RWPE2 (cell line): ENCODE measurements at regions not wholly inside any gene's neighbourhood (a gene's known extent, or its start where the extent isn't known, plus 50 kb on each side); places are given as distances from the start of the nearest gene placed in this dataset.
"Not testable (repeated sequence)": the region's sequence is repeated elsewhere in the genome, so short reads cannot be mapped to it uniquely, and the experiment has no call there.

ENCODE experiments used
- ATAC-seq: fragments of 200-7000 bp; cut with Tn5 transposase; 3 replicates; pipeline ENCODE4 v1.9.1; 2021; ENCODE audit warnings: low read depth
- DNase-seq: peaks from one replicate; pipeline ENCODE4 v3.0.0-alpha.2; 2020; ENCODE audit warnings: low spot score
- H3K27ac ChIP-seq: fragments of 450-650 bp; 2 replicates; pipeline ENCODE4 v1.5.1; 2017; ENCODE audit warnings: mild to moderate bottlenecking; ENCODE audit not compliant: poor library complexity, severe bottlenecking
- H3K27me3 ChIP-seq: fragments of 250-450 bp; sonication (Bioruptor Pico); 2 replicates; pipeline ENCODE4 v1.5.1; 2021; ENCODE audit warnings: mild to moderate bottlenecking, moderate library complexity; ENCODE audit not compliant: insufficient read depth, poor library complexity, severe bottlenecking
- H3K36me3 ChIP-seq: fragments of 250-450 bp; sonication (Bioruptor Pico); 2 replicates; pipeline ENCODE4 v1.5.1; 2020; ENCODE audit warnings: low read depth, mild to moderate bottlenecking, moderate library complexity
- H3K4me1 ChIP-seq: fragments of 250-450 bp; sonication (Bioruptor Pico); 2 replicates; pipeline ENCODE4 v1.5.1; 2021; ENCODE audit warnings: mild to moderate bottlenecking, moderate library complexity; ENCODE audit not compliant: insufficient read depth, poor library complexity, severe bottlenecking
- H3K4me3 ChIP-seq: fragments of 250-450 bp; sonication (Bioruptor Pico); 2 replicates; pipeline ENCODE4 v1.5.1; 2021; ENCODE audit warnings: mild to moderate bottlenecking, moderate library complexity; ENCODE audit not compliant: severe bottlenecking
- H3K9me3 ChIP-seq: fragments of 250-450 bp; sonication (Bioruptor Pico); 2 replicates; pipeline ENCODE4 v1.5.1; 2021; ENCODE audit warnings: mild to moderate bottlenecking, moderate library complexity; ENCODE audit not compliant: severe bottlenecking
- CTCF ChIP-seq: fragments of 450-650 bp; IDR thresholded peaks from one replicate; pipeline ENCODE4 v1.5.1; 2017; ENCODE audit warnings: mild to moderate bottlenecking, moderate library complexity; ENCODE audit not compliant: poor library complexity, severe bottlenecking

- no peak overlapping the region for H3K4me3 ChIP-seq
Measured at GRCh38 chr3:102356506-102356905, 78.3 kb upstream of the ZPLD1 start.

GRCh38 chr3:102357313-102357712 is 77.5 kb upstream of the ZPLD1 start:
- peaks cover 23% of the 10 kb centered on the region for H3K4me1 ChIP-seq
- not testable (repeated sequence) for H3K27ac ChIP-seq, H3K36me3 ChIP-seq, H3K4me3 ChIP-seq, H3K27me3 ChIP-seq, H3K9me3 ChIP-seq, DNase-seq, ATAC-seq

More at GRCh38 chr3:102356506-102356905, 78.3 kb upstream of the ZPLD1 start:
- Histone ChIP-seq H3K4me1 (peaks cover 23% of the 10 kb centered on the region), H3K27me3 (no peaks in the 10 kb centered on the region), H3K9me3 (no peaks in the 10 kb centered on the region), H3K36me3 (no peaks in the 10 kb centered on the region), H3K27ac (no peak overlapping the region)
- DNase-seq (no peak), ATAC-seq (no peak)
- no peak for TF ChIP-seq CTCF

DNA sequence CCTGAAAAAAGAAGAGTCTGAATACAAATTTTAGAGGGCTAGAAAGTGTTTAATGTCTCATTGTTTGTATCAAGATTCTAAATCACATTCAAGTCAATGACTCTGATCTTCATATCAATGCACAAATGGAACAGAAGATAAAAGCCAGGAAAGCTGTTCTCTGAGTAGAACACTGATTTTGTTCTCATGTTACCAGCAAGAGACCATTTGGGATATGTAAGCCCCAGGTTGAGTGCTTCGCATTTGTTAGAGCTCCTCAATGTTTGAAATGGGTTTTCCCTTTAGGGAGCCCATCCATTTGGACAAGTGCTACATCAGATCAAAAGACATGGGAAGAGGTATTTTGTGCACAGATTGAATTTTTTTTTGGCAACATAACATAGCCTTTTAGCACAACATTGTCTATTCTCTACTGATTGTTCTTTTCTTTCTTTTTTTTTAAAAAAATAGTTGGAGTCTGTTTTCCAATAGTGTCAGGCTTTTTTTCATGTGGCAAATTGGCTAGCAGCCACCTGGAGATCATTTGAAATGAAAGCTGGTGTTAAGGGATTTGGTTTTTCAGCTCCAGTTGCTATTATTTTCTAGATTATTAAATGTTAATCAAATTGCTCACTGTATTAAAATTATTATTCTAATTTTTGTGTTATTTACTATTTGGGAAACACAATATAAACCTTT is 74.5 kb upstream of the ZPLD1 start:
- Histone ChIP-seq H3K4me1 (peaks cover 2% of the 10 kb centered on the region), H3K27ac (no peak overlapping the region), H3K36me3 (no peaks in the 10 kb centered on the region), H3K9me3 (no peaks in the 10 kb centered on the region), H3K4me3 (no peak overlapping the region), H3K27me3 (no peaks in the 10 kb centered on the region)
- DNase-seq (no peak), ATAC-seq (no peak)
- TF ChIP-seq CTCF: no peak

GRCh38 chr3:102361101-102361500 is 73.7 kb upstream of the ZPLD1 start:
- no peak overlapping the region for H3K27ac ChIP-seq
- TF ChIP-seq CTCF: no peak
- no peaks in the 10 kb centered on the region for H3K36me3 ChIP-seq
- no peaks in the 10 kb centered on the region for H3K27me3 ChIP-seq
- H3K9me3 ChIP-seq: no peaks in the 10 kb centered on the region
- ATAC-seq: no peak
- no peak for DNase-seq
- H3K4me3 ChIP-seq: no peak overlapping the region
- no peaks in the 10 kb centered on the region for H3K4me1 ChIP-seq

DNA sequence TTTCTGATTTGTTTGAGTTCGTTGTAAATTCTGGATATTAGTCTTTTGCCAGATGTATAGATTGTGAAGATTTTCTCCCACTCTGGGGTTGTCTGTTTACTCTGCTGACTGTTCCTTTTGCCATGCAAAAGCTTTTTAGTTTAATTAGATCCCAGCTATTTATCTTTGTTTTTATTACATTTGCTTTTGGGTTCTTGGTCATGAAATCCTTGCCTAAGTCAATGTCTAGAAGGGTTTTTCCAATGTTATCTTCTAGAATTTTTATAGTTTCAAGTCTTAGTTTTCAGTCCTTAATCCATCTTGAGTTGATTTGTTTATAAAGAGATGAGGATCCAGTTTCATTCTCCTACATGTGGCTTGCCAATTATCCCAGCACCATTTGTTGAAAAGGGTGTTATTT is 68.7 kb upstream of the ZPLD1 start:
- H3K27me3 ChIP-seq, ATAC-seq, H3K4me1 ChIP-seq, H3K27ac ChIP-seq, H3K36me3 ChIP-seq, H3K9me3 ChIP-seq, DNase-seq, H3K4me3 ChIP-seq: not testable (repeated sequence)
